Natural killer cell treated with Interleukin-12 subunit alpha and Interleukin-12 subunit beta and Interleukin-15 and Interleukin-18, amount 100 ng/mL, for 72 hours (primary cell): ENCODE measurements at regions not wholly inside any gene's neighbourhood (a gene's known extent, or its start where the extent isn't known, plus 50 kb on each side); places are given as distances from the start of the nearest gene placed in this dataset.
A peak's percentile ranks its signal among the peaks of the same experiment; 100 is the strongest.
"Not testable (repeated sequence)": the region's sequence is repeated elsewhere in the genome, so short reads cannot be mapped to it uniquely, and the experiment has no call there.

Source experiments
- ATAC-seq, 2 donors: fragments of 150-1000 bp; cut with Tn5 transposase in 1 of 2; sonication (Bioruptor Pico), chemical (Tn5 transposase) in 1 of 2; 2 replicates each; pipeline ENCODE4 v1.10.0; 2021
- DNase-seq: peaks from one replicate; pipeline ENCODE4 v3.0.0; 2022; ENCODE audit warnings: low spot score
- H3K27ac Mint-ChIP-seq, 2 donors: 1 replicate in 1 of 2; 2 replicates in 1 of 2; pipeline ENCODE4 v1.8.0; 2022; ENCODE audit warnings: mixed read lengths in 2 of 2, mild to moderate bottlenecking in 1 of 2, moderate library complexity in 1 of 2
- H3K27me3 Mint-ChIP-seq, 2 donors: 1 replicate in 1 of 2; 2 replicates in 1 of 2; pipeline ENCODE4 v1.8.0; 2022; ENCODE audit warnings: mixed read lengths in 2 of 2
- H3K36me3 Mint-ChIP-seq: one replicate; pipeline ENCODE4 v1.8.0; 2022; ENCODE audit warnings: mixed read lengths
- H3K4me1 Mint-ChIP-seq, 2 donors: 1 replicate in 1 of 2; 2 replicates in 1 of 2; pipeline ENCODE4 v1.8.0; 2022; ENCODE audit warnings: low read depth in 2 of 2, mixed read lengths in 2 of 2, mild to moderate bottlenecking in 1 of 2
- H3K4me3 Mint-ChIP-seq: one replicate; pipeline ENCODE4 v1.8.0; 2022; ENCODE audit warnings: mixed read lengths
- H3K9me3 Mint-ChIP-seq: 2 replicates; pipeline ENCODE4 v1.8.0; 2022; ENCODE audit warnings: mixed read lengths

GRCh38 chr20:51135926-51136715 is 113.2 kb upstream of the KCNG1 start:
- no peak overlapping the region for H3K27ac Mint-ChIP-seq
- DNase-seq (no peak), ATAC-seq (no peak)
- peaks cover 7 to 11% of the 10 kb centered on the region in 2 donors for H3K27me3 Mint-ChIP-seq
- no peaks in the 10 kb centered on the region for H3K9me3 Mint-ChIP-seq
- H3K36me3 Mint-ChIP-seq = no peaks in the 10 kb centered on the region
- H3K4me1 Mint-ChIP-seq = no peaks in the 10 kb centered on the region
- H3K4me3 Mint-ChIP-seq = no peak overlapping the region

GRCh38 chr20:51134405-51134804 is 111.5 kb upstream of the KCNG1 start:
- Mint-ChIP-seq H3K36me3 (no peaks in the 10 kb centered on the region), H3K4me1 (no peaks in the 10 kb centered on the region), H3K27me3 (peaks cover 0 to 7% of the 10 kb centered on the region in 2 donors), H3K4me3 (no peak overlapping the region), H3K9me3 (no peaks in the 10 kb centered on the region), H3K27ac (no peak overlapping the region)
- DNase-seq (no peak), ATAC-seq (no peak)

- H3K27me3 Mint-ChIP-seq = peaks cover 0 to 11% of the 10 kb centered on the region in 2 donors
- H3K36me3 Mint-ChIP-seq = no peaks in the 10 kb centered on the region
- ATAC-seq (no peak), DNase-seq (no peak)
- H3K27ac Mint-ChIP-seq = no peak overlapping the region
- H3K4me3 Mint-ChIP-seq = no peak overlapping the region
- no peaks in the 10 kb centered on the region for H3K9me3 Mint-ChIP-seq
- H3K4me1 Mint-ChIP-seq = peaks cover 9 to 11% of the 10 kb centered on the region in 2 donors
These were observed 109.4 kb upstream of the KCNG1 start for GRCh38 chr20:51132279-51132678.

GRCh38 chr20:51131811-51132210 is 108.9 kb upstream of the KCNG1 start:
- H3K4me1 Mint-ChIP-seq = peaks cover 9 to 11% of the 10 kb centered on the region in 2 donors
- no peaks in the 10 kb centered on the region for H3K36me3 Mint-ChIP-seq
- H3K27ac Mint-ChIP-seq = no peak overlapping the region
- H3K27me3 Mint-ChIP-seq = peaks cover 0 to 14% of the 10 kb centered on the region in 2 donors
- no peaks in the 10 kb centered on the region for H3K9me3 Mint-ChIP-seq
- no peak for DNase-seq
- H3K4me3 Mint-ChIP-seq = no peak overlapping the region
- ATAC-seq = no peak

- ATAC-seq = no peak
- DNase-seq = no peak
- Mint-ChIP-seq H3K36me3 (no peaks in the 10 kb centered on the region), H3K4me1 (peaks cover 9 to 11% of the 10 kb centered on the region in 2 donors), H3K27me3 (peaks cover 16 to 22% of the 10 kb centered on the region in 2 donors), H3K27ac (peak overlapping the region in 1 of 2 donors; percentile 22), H3K9me3 (no peaks in the 10 kb centered on the region), H3K4me3 (no peak overlapping the region)
These were observed 106.4 kb upstream of the KCNG1 start for GRCh38 chr20:51129147-51129776.

GRCh38 chr20:51128198-51128597 is 105.3 kb upstream of the KCNG1 start:
- DNase-seq (no peak), ATAC-seq (peak in 1 of 2 donors; percentile 80)
- H3K27me3 Mint-ChIP-seq = peaks cover 16 to 20% of the 10 kb centered on the region in 2 donors
- H3K27ac Mint-ChIP-seq = peak overlapping the region in 1 of 2 donors; percentile 22
- H3K9me3 Mint-ChIP-seq = no peaks in the 10 kb centered on the region
- peaks cover 9 to 11% of the 10 kb centered on the region in 2 donors for H3K4me1 Mint-ChIP-seq
- no peaks in the 10 kb centered on the region for H3K36me3 Mint-ChIP-seq
- H3K4me3 Mint-ChIP-seq = peak overlapping the region; percentile 46

GRCh38 chr20:51127713-51128112 is 104.8 kb upstream of the KCNG1 start:
- DNase-seq = no peak
- H3K27me3 Mint-ChIP-seq = peaks cover 20 to 23% of the 10 kb centered on the region in 2 donors
- no peak for ATAC-seq
- H3K4me3 Mint-ChIP-seq = peak overlapping the region; percentile 46
- H3K4me1 Mint-ChIP-seq = peaks cover 9 to 11% of the 10 kb centered on the region in 2 donors
- H3K27ac Mint-ChIP-seq = peak overlapping the region in 1 of 2 donors; percentile 22
- no peaks in the 10 kb centered on the region for H3K9me3 Mint-ChIP-seq
- no peaks in the 10 kb centered on the region for H3K36me3 Mint-ChIP-seq

GRCh38 chr20:51126337-51126736 is 103.4 kb upstream of the KCNG1 start:
- DNase-seq (no peak), ATAC-seq (no peak)
- H3K4me3 Mint-ChIP-seq = no peak overlapping the region
- H3K27me3 Mint-ChIP-seq = peaks cover 27 to 30% of the 10 kb centered on the region in 2 donors
- H3K27ac Mint-ChIP-seq = no peak overlapping the region
- H3K9me3 Mint-ChIP-seq = no peaks in the 10 kb centered on the region
- H3K4me1 Mint-ChIP-seq = peaks cover 9 to 11% of the 10 kb centered on the region in 2 donors
- no peaks in the 10 kb centered on the region for H3K36me3 Mint-ChIP-seq

GRCh38 chr20:51125780-51126179 is 102.9 kb upstream of the KCNG1 start:
- Mint-ChIP-seq H3K9me3 (no peaks in the 10 kb centered on the region), H3K27ac (no peak overlapping the region), H3K4me1 (peaks cover 9 to 11% of the 10 kb centered on the region in 2 donors), H3K36me3 (no peaks in the 10 kb centered on the region), H3K27me3 (peaks cover 27 to 30% of the 10 kb centered on the region in 2 donors), H3K4me3 (no peak overlapping the region)
- ATAC-seq (no peak), DNase-seq (no peak)

- Mint-ChIP-seq H3K27ac (no peak overlapping the region), H3K4me3 (no peak overlapping the region), H3K36me3 (no peaks in the 10 kb centered on the region), H3K27me3 (peaks cover 27 to 30% of the 10 kb centered on the region in 2 donors), H3K9me3 (no peaks in the 10 kb centered on the region), H3K4me1 (peaks cover 9 to 11% of the 10 kb centered on the region in 2 donors)
- ATAC-seq (no peak), DNase-seq (no peak)
These were observed 102.2 kb upstream of the KCNG1 start for GRCh38 chr20:51125105-51125504.

- not testable (repeated sequence) for DNase-seq, ATAC-seq, H3K4me3 Mint-ChIP-seq, H3K9me3 Mint-ChIP-seq, H3K36me3 Mint-ChIP-seq, H3K27ac Mint-ChIP-seq
- Mint-ChIP-seq H3K27me3 (peaks cover 33 to 38% of the 10 kb centered on the region in 2 donors), H3K4me1 (peaks cover 6 to 11% of the 10 kb centered on the region in 2 donors)
These were observed 101.0 kb upstream of the KCNG1 start for GRCh38 chr20:51123887-51124286.

GRCh38 chr20:51122931-51123658 is 100.2 kb upstream of the KCNG1 start:
- ATAC-seq (peak in 1 of 2 donors; percentile 81), DNase-seq (no peak)
- Mint-ChIP-seq H3K9me3 (no peaks in the 10 kb centered on the region), H3K4me3 (no peak overlapping the region), H3K36me3 (no peaks in the 10 kb centered on the region), H3K27me3 (peaks cover 30 to 41% of the 10 kb centered on the region in 2 donors), H3K4me1 (peaks cover 0 to 3% of the 10 kb centered on the region in 2 donors), H3K27ac (no peak overlapping the region)

- ATAC-seq (no peak), DNase-seq (no peak)
- Mint-ChIP-seq H3K4me3 (no peak overlapping the region), H3K9me3 (no peaks in the 10 kb centered on the region), H3K27me3 (peaks cover 26 to 41% of the 10 kb centered on the region in 2 donors), H3K4me1 (no peaks in the 10 kb centered on the region), H3K36me3 (no peaks in the 10 kb centered on the region), H3K27ac (no peak overlapping the region)
These were observed 99.0 kb upstream of the KCNG1 start for GRCh38 chr20:51121901-51122412.
